CD14-positive monocyte (primary cell): ENCODE measurements at regions not wholly inside any gene's neighbourhood (a gene's known extent, or its start where the extent isn't known, plus 50 kb on each side); places are given as distances from the start of the nearest gene placed in this dataset.

Source experiments
- DNase-seq, 3 donors: peaks; one replicate each; pipeline ENCODE4 v3.0.0-alpha.2; 2011 to 2022
- H2AFZ ChIP-seq: 2 replicates; pipeline ENCODE4 v1.6.0; 2012; ENCODE audit warnings: mild to moderate bottlenecking, low read depth, low read length, inconsistent platforms; ENCODE audit not compliant: insufficient read depth, poor library complexity, severe bottlenecking
- H3K27ac ChIP-seq, 2 donors: 1 replicate in 1 of 2; 2 replicates in 1 of 2; pipeline ENCODE4 v1.5.1; 2012 to 2013; ENCODE audit warnings: low read length in 2 of 2, control low read depth in 1 of 2, inconsistent platforms in 1 of 2, low read depth in 1 of 2, mild to moderate bottlenecking in 1 of 2
- H3K27me3 ChIP-seq, 2 donors: one replicate each; pipeline versions ENCODE4 v1.6.0 to v1.6.1; 2011 to 2013; ENCODE audit warnings: low read length in 2 of 2; ENCODE audit not compliant: control insufficient read depth in 2 of 2, insufficient read depth in 2 of 2
- H3K36me3 ChIP-seq, 2 donors: replicated peaks in 1 of 2; 1 replicate in 1 of 2; 2 replicates in 1 of 2; pipeline versions ENCODE4 v1.5.1 to v1.6.1; 2012 to 2013; ENCODE audit warnings: low read length in 2 of 2, control low read depth in 1 of 2, inconsistent platforms in 1 of 2, mild to moderate bottlenecking in 1 of 2; ENCODE audit not compliant: insufficient read depth in 2 of 2, control insufficient read depth in 1 of 2
- H3K4me1 ChIP-seq, 2 donors: 1 replicate in 1 of 2; 2 replicates in 1 of 2; pipeline versions ENCODE4 v1.5.1 to v1.6.1; 2012 to 2013; ENCODE audit warnings: low read length in 2 of 2, control low read depth in 1 of 2, inconsistent platforms in 1 of 2, mild to moderate bottlenecking in 1 of 2, moderate library complexity in 1 of 2; ENCODE audit not compliant: insufficient read depth in 2 of 2, control insufficient read depth in 1 of 2
- H3K4me2 ChIP-seq: replicated peaks from 2 replicates; pipeline ENCODE3; 2012; ENCODE audit warnings: low read length, moderate library complexity, mild to moderate bottlenecking; ENCODE audit not compliant: poor library complexity, severe bottlenecking; ENCODE audit errors: extremely low read depth
- H3K4me3 ChIP-seq, 3 experiments: fragments of 200-600 bp in 1 of 3; sonication (generic) in 1 of 3; replicated peaks in 1 of 3; 1 replicate in 2 of 3; 2 replicates in 1 of 3; pipeline ENCODE4 v1.5.1; 2011 to 2013; ENCODE audit warnings: low read length in 3 of 3, mild to moderate bottlenecking in 3 of 3, control low read depth in 2 of 3, low read depth in 2 of 3, inconsistent platforms in 1 of 3, moderate library complexity in 1 of 3
- H3K79me2 ChIP-seq: 2 replicates; pipeline ENCODE4 v1.6.0; 2012; ENCODE audit warnings: mild to moderate bottlenecking, control low read depth, inconsistent platforms, low read length, moderate library complexity; ENCODE audit not compliant: insufficient read depth
- H3K9ac ChIP-seq: 2 replicates; pipeline ENCODE4 v1.6.0; 2017; ENCODE audit warnings: low read length, mild to moderate bottlenecking; ENCODE audit not compliant: insufficient read depth, poor library complexity, severe bottlenecking
- H3K9me3 ChIP-seq, 2 donors: replicated peaks in 1 of 2; 1 replicate in 1 of 2; 2 replicates in 1 of 2; pipeline versions ENCODE4 v1.5.1 to v1.6.1; 2012 to 2013; ENCODE audit warnings: low read length in 2 of 2, control low read depth in 1 of 2; ENCODE audit not compliant: control insufficient read depth in 1 of 2, insufficient read depth in 1 of 2
- H4K20me1 ChIP-seq: 2 replicates; pipeline ENCODE4 v1.6.0; 2012; ENCODE audit warnings: mild to moderate bottlenecking, low read length, control low read depth, moderate library complexity; ENCODE audit not compliant: insufficient read depth
- H3K27ac Mint-ChIP-seq, 7 donors: one replicate each; pipeline ENCODE4 v1.8.0; 2020; ENCODE audit warnings: mild to moderate bottlenecking in 7 of 7, mixed read lengths in 7 of 7, moderate library complexity in 6 of 7, inconsistent platforms in 2 of 7
- H3K27me3 Mint-ChIP-seq, 3 donors: one replicate each; pipeline ENCODE4 v1.8.0; 2021 to 2022; ENCODE audit warnings: low read depth in 3 of 3, mild to moderate bottlenecking in 3 of 3, mixed read lengths in 3 of 3, moderate library complexity in 3 of 3, inconsistent platforms in 1 of 3
- H3K36me3 Mint-ChIP-seq, 2 donors: one replicate each; pipeline ENCODE4 v1.8.0; 2020; ENCODE audit warnings: mixed read lengths in 2 of 2, inconsistent platforms in 1 of 2, mild to moderate bottlenecking in 1 of 2
- H3K4me1 Mint-ChIP-seq: one replicate; pipeline ENCODE4 v1.8.0; 2020; ENCODE audit warnings: mild to moderate bottlenecking, mixed read lengths
- H3K4me3 Mint-ChIP-seq, 2 donors: one replicate each; pipeline ENCODE4 v1.8.0; 2020; ENCODE audit warnings: mild to moderate bottlenecking in 2 of 2, mixed read lengths in 2 of 2, moderate library complexity in 1 of 2
- H3K9me3 Mint-ChIP-seq, 7 donors: one replicate each; pipeline ENCODE4 v1.8.0; 2020 to 2022; ENCODE audit warnings: mixed read lengths in 7 of 7, mild to moderate bottlenecking in 6 of 7, moderate library complexity in 6 of 7, inconsistent platforms in 2 of 7
- WGBS: methylation state at CpG from one replicate; pipeline ENCODE4 v1.1.5; 2013; ENCODE audit warnings: missing lambda C conversion rate; ENCODE audit not compliant: insufficient coverage; 5-methylcytosine and 5-hydroxymethylcytosine counted together
- intact Hi-C, 2 donors: fragments of 100-400 bp; cut with micrococcal nuclease; formaldehyde crosslinking; loops; one replicate each; pipeline versions ENCODE4 v1.15.0 to v1.15.1; 2023
- TF ChIP-seq, protein P1 (sequence below): fragments of 200-600 bp; IDR thresholded peaks from one replicate; pipeline ENCODE4 v1.8.0; 2022; ENCODE audit warnings: antibody characterized with exemption, mild to moderate bottlenecking

DNA sequence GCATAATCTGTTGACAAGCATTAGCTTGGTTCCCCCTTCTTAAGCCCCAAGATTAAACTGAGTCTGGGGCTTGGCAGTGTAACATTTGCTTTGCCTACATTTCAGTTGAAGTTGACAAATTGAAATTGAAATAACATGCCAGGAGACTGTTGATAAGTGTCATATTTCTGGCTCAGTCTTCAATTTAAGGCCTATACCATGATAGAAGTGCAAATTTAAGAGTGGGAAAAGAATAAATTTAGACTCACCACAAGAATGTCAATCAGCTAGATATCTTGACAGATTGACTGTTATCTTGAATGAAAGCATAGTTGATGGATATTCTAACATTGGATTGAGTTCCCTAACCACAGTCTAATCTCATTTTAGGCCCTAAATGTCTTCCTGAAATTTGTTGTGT, 117.6 kb downstream of the MAGEB17 start:
- Mint-ChIP-seq H3K27ac (no peak overlapping the region), H3K27me3 (peaks cover 3 to 6% (median 4%) of the 10 kb centered on the region in 3 donors), H3K4me1 (no peaks in the 10 kb centered on the region), H3K36me3 (no peaks in the 10 kb centered on the region), H3K9me3 (peaks cover 0 to 4% (median 0%) of the 10 kb centered on the region in 7 donors), H3K4me3 (no peak overlapping the region)
- no peak for DNase-seq
- Histone ChIP-seq H3K4me2 (no peak overlapping the region), H3K4me3 (no peak overlapping the region), H3K4me1 (no peaks in the 10 kb centered on the region), H3K9ac (no peak overlapping the region), H4K20me1 (no peaks in the 10 kb centered on the region), H3K79me2 (no peaks in the 10 kb centered on the region), H3K27ac (no peak overlapping the region), H2AFZ (no peak overlapping the region), H3K9me3 (no peaks in the 10 kb centered on the region), H3K27me3 (peaks cover 0 to 16% of the 10 kb centered on the region in 2 donors), H3K36me3 (no peaks in the 10 kb centered on the region)
- intact Hi-C loops: no loop called here
- TF ChIP-seq, protein P1, sequence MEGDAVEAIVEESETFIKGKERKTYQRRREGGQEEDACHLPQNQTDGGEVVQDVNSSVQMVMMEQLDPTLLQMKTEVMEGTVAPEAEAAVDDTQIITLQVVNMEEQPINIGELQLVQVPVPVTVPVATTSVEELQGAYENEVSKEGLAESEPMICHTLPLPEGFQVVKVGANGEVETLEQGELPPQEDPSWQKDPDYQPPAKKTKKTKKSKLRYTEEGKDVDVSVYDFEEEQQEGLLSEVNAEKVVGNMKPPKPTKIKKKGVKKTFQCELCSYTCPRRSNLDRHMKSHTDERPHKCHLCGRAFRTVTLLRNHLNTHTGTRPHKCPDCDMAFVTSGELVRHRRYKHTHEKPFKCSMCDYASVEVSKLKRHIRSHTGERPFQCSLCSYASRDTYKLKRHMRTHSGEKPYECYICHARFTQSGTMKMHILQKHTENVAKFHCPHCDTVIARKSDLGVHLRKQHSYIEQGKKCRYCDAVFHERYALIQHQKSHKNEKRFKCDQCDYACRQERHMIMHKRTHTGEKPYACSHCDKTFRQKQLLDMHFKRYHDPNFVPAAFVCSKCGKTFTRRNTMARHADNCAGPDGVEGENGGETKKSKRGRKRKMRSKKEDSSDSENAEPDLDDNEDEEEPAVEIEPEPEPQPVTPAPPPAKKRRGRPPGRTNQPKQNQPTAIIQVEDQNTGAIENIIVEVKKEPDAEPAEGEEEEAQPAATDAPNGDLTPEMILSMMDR: no peak

DNA sequence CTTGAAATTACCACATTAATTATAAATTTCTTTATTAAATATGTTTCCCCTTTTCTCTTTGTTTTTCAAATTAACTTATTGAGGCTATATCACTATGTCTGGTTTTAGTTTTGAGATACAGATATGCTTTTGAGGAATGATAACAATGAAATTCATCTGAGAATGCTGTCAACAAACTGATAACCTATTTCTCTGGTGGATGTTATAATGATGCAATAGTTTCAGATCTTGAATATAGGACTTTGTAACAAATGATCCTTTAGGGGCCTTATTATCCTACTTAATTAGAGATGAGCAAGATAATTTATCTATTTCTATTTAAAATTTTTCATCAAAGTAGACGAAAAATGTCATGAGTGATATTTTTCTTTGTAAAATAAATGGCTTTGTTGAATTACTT, 123.7 kb downstream of the MAGEB17 start:
- intact Hi-C loops: no loop called here
- Histone ChIP-seq H2AFZ (no peak overlapping the region), H3K4me1 (no peaks in the 10 kb centered on the region), H3K79me2 (no peaks in the 10 kb centered on the region), H3K4me3 (no peak overlapping the region), H3K9me3 (peaks cover 0 to 6% of the 10 kb centered on the region in 2 donors), H4K20me1 (no peaks in the 10 kb centered on the region), H3K27ac (no peak overlapping the region), H3K27me3 (peaks cover 0 to 23% of the 10 kb centered on the region in 2 donors), H3K36me3 (no peaks in the 10 kb centered on the region), H3K4me2 (no peak overlapping the region), H3K9ac (no peak overlapping the region)
- no CpG with 5 or more reads among the region's 1 CpG for WGBS
- Mint-ChIP-seq H3K36me3 (no peaks in the 10 kb centered on the region), H3K9me3 (peaks cover 0 to 2% (median 0%) of the 10 kb centered on the region in 7 donors), H3K27ac (no peak overlapping the region), H3K27me3 (peaks cover 3 to 10% (median 3%) of the 10 kb centered on the region in 3 donors), H3K4me1 (no peaks in the 10 kb centered on the region), H3K4me3 (no peak overlapping the region)
- TF ChIP-seq, protein P1: no peak
- DNase-seq: no peak
